Lower leg skin (tissue), 4 donors: ENCODE measurements at regions not wholly inside any gene's neighbourhood (a gene's known extent, or its start where the extent isn't known, plus 50 kb on each side); places are given as distances from the start of the nearest gene placed in this dataset.
"Not testable (repeated sequence)": the region's sequence is repeated elsewhere in the genome, so short reads cannot be mapped to it uniquely, and the experiment has no call there.

ENCODE experiments used
- DNase-seq, 2 donors: peaks; one replicate each; pipeline ENCODE4 v3.0.0-alpha.2; 2019; ENCODE audit warnings: low spot score in 2 of 2
- H3K4me3 ChIP-seq: fragments of 200-600 bp; sonication (generic); 2 replicates; pipeline ENCODE4 v1.5.1; 2017; ENCODE audit warnings: mild to moderate bottlenecking, low read depth; ENCODE audit not compliant: poor library complexity, severe bottlenecking
- POLR2A ChIP-seq, 2 donors: fragments of 450-650 bp; IDR thresholded peaks; one replicate each; pipeline ENCODE4 v1.6.1; 2016 to 2017; ENCODE audit warnings: antibody characterized with exemption in 2 of 2, mild to moderate bottlenecking in 1 of 2, moderate library complexity in 1 of 2
- WGBS, 2 donors: methylation state at CpG; one replicate each; pipeline ENCODE4 v1.1.5; 2018; 5-methylcytosine and 5-hydroxymethylcytosine counted together
- intact Hi-C: fragments of 100-400 bp; cut with DNase I; formaldehyde crosslinking; loops from one replicate; pipeline ENCODE4 v1.15.0; 2023; ENCODE audit warnings: low total_unique reads
- TF ChIP-seq, protein P1 (sequence below), 3 donors: fragments of 450-650 bp; IDR thresholded peaks; one replicate each; pipeline ENCODE4 v1.5.1; 2016; ENCODE audit warnings: antibody characterized with exemption in 3 of 3, mild to moderate bottlenecking in 3 of 3, moderate library complexity in 2 of 3

DNA sequence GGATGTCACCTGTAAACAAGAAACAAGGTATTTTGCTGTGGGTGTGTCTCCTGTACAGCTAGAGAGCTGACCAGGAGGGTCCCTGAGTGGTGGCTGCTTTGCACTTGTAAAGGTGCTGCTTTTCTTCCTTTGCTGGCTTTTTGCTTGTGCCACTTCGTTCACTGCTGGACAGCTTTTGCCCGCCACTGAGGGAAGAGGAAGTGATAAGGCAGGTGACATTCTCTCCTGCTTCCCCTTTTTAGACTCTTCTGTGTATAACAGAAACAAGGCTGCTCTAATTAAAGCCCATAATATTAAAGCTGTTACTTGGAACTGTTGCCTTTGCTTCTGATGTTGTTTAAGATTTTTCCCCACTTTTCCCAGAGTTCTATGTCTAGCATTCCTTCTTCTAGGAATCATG is 218.6 kb upstream of the TSPY4 start:
- intact Hi-C loops = no loop called here
- no peak overlapping the region for H3K4me3 ChIP-seq
- DNase-seq = no peak
- WGBS, 2 donors = 55% methylated on average over 2 of the region's 2 CpGs; no CpG with 5 or more reads in 1 of the 2 donors
- no peak for TF ChIP-seq POLR2A (IDR thresholded peaks at IDR 0.05)
- TF ChIP-seq, protein P1, sequence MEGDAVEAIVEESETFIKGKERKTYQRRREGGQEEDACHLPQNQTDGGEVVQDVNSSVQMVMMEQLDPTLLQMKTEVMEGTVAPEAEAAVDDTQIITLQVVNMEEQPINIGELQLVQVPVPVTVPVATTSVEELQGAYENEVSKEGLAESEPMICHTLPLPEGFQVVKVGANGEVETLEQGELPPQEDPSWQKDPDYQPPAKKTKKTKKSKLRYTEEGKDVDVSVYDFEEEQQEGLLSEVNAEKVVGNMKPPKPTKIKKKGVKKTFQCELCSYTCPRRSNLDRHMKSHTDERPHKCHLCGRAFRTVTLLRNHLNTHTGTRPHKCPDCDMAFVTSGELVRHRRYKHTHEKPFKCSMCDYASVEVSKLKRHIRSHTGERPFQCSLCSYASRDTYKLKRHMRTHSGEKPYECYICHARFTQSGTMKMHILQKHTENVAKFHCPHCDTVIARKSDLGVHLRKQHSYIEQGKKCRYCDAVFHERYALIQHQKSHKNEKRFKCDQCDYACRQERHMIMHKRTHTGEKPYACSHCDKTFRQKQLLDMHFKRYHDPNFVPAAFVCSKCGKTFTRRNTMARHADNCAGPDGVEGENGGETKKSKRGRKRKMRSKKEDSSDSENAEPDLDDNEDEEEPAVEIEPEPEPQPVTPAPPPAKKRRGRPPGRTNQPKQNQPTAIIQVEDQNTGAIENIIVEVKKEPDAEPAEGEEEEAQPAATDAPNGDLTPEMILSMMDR (IDR thresholded peaks at IDR 0.05) = no peak

GRCh38 chrY:9124623-9125022 is 212.6 kb upstream of the TSPY4 start:
- H3K4me3 ChIP-seq = no peak overlapping the region
- WGBS, 2 donors = 77% methylated on average over 3 of the region's 7 CpGs; no CpG with 5 or more reads in 1 of the 2 donors
- no peak for TF ChIP-seq POLR2A (IDR thresholded peaks at IDR 0.05)
- TF ChIP-seq, protein P1 (IDR thresholded peaks at IDR 0.05) = no peak
- intact Hi-C loops = no loop called here
- DNase-seq = no peak

DNA sequence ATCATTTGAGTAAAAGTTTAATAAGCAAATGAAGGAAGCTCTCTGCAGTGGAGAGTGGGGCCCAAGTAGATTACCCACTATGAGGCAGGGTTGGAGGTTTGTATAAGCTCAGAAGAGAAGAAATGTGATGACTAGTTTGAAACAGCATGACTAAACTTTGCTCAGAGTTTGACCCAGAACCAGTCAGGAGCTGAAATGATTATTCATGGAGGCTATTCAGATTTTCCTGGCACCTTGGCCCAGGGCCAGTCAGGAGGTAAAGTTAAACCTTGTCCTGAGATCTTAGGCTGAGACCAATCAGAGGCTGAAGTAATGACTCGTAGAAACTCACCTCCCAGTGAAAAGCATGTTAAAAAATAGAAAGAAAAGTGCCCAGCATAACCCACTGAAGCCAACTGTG is 210.7 kb upstream of the TSPY4 start:
- no peak overlapping the region for H3K4me3 ChIP-seq
- intact Hi-C loops = no loop called here
- WGBS, 2 donors = 55% methylated on average over 1 of the region's 1 CpG; no CpG with 5 or more reads in 1 of the 2 donors
- no peak for DNase-seq
- no peak for TF ChIP-seq POLR2A (IDR thresholded peaks at IDR 0.05)
- TF ChIP-seq, protein P1 (IDR thresholded peaks at IDR 0.05) = no peak

- DNase-seq, intact Hi-C loops, H3K4me3 ChIP-seq: not testable (repeated sequence)
- WGBS, 2 donors = 22% methylated on average over 4 of the region's 4 CpGs; no CpG with 5 or more reads in 1 of the 2 donors
Measured at GRCh38 chrY:9143366-9143765, 193.9 kb upstream of the TSPY4 start.

GRCh38 chrY:9154552-9154951 is 182.7 kb upstream of the TSPY4 start:
- intact Hi-C loops, H3K4me3 ChIP-seq, DNase-seq: not testable (repeated sequence)

DNA sequence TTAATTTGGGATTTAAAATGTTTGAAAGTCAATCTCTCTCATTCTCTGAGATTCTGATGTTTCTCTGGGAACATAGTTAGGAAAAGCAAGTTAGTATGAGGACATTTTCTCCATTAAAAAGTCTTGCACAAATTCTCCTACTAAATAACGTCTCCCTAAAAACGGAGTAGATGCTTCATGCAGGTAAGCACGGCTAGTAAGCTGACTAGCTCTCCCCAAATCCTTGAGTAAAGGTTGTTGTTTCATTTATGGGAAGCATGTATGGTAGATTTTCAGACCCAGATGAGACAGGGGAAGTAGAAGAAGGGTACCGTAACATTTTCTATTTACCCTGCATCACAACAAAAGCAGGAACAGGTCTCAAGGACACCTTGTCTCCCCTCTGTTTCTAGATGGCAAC is 181.5 kb upstream of the TSPY4 start:
- WGBS, 2 donors = 73% methylated on average over 4 of the region's 4 CpGs; no CpG with 5 or more reads in 1 of the 2 donors
- intact Hi-C loops = no loop called here
- DNase-seq = no peak
- no peak overlapping the region for H3K4me3 ChIP-seq
- TF ChIP-seq POLR2A (IDR thresholded peaks at IDR 0.05) = no peak
- TF ChIP-seq, protein P1 (IDR thresholded peaks at IDR 0.05) = no peak

GRCh38 chrY:9158616-9159015 is 178.6 kb upstream of the TSPY4 start:
- intact Hi-C loops = no loop called here
- 50% methylated on average over 1 of the region's 1 CpG; no CpG with 5 or more reads in 1 of the 2 donors for WGBS, 2 donors

DNA sequence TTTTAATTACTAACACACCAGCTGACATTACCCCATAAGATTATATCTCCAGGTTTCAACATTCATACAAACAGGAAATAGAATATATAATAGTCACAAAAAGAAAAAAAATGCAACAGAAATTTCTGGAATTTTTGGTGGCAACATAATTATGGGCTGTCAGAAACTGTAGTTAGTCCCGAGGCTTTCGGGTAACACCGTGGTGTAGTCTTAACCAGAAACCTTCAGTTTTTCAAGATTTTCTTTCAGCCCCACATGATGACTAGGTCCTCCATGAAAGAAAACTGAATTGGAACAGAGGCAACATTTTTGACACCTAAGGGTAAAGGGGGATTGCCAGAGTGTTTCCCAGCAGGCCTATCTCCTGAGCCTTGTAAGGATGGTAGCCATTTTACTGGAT is 176.9 kb upstream of the TSPY4 start:
- H3K4me3 ChIP-seq, intact Hi-C loops, DNase-seq: not testable (repeated sequence)
- WGBS, 2 donors = 91% methylated on average over 3 of the region's 3 CpGs; no CpG with 5 or more reads in 1 of the 2 donors

More at GRCh38 chrY:9158616-9159015, 178.6 kb upstream of the TSPY4 start:
- no peak overlapping the region for H3K4me3 ChIP-seq
- no peak for DNase-seq
- no peak for TF ChIP-seq POLR2A (IDR thresholded peaks at IDR 0.05)
- TF ChIP-seq, protein P1 (IDR thresholded peaks at IDR 0.05) = no peak

GRCh38 chrY:9160976-9161375 is 176.3 kb upstream of the TSPY4 start:
- H3K4me3 ChIP-seq, intact Hi-C loops: not testable (repeated sequence)
- DNase-seq = peak in 1 of 2 donors; percentile 66
- 24% methylated on average over 3 of the region's 3 CpGs; no CpG with 5 or more reads in 1 of the 2 donors for whole genome bisulfite sequencing, 2 donors

DNA sequence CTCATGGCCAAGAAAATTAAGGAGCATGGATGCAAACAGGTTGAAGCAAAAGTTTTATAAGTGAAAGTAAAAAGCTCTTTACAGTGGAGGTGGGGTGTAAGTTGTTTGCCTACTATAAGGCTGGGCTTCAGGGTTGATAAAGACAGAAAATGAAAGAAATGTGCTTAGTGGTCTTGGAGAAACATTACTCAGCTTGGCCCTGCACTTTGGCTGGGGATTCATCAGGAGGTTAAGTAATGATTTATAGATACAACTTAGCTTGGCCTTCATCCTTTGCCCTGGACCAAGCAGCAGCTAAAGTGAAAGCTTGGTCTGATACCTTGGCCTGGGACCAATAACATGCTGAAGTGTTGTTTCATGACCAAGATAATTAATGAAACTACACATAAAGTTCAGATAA is 175.3 kb upstream of the TSPY4 start:
- DNase-seq, H3K4me3 ChIP-seq, intact Hi-C loops: not testable (repeated sequence)
